ENCODE measurements at regions not wholly inside any gene's neighbourhood (a gene's known extent, or its start where the extent isn't known, plus 50 kb on each side); places are given as distances from the start of the nearest gene placed in this dataset.

GRCh38 chr11:70853068-70853769, 399.2 kb downstream of the SHANK2 start:
- H3K9me3 ChIP-seq (ENCODE audit: control insufficient read depth, insufficient read depth, low read depth, low read length): no peaks in the 10 kb centered on the region
- no peak overlapping the region for H3K4me3 ChIP-seq (ENCODE audit: low read depth, low read length)
- no peak overlapping the region for H3K9ac ChIP-seq (ENCODE audit: low read length)
- H3K27ac ChIP-seq (ENCODE audit: low read depth, low read length): no peak overlapping the region
- H3K36me3 ChIP-seq (ENCODE audit: control insufficient read depth, insufficient read depth, low read length): no peaks in the 10 kb centered on the region
- no peaks in the 10 kb centered on the region for H3K4me1 ChIP-seq (ENCODE audit: control insufficient read depth, insufficient read depth, low read length)
- H3K27me3 ChIP-seq (ENCODE audit: control insufficient read depth, insufficient read depth, low read length): no peaks in the 10 kb centered on the region

GRCh38 chr11:70853770-70854108, 398.6 kb downstream of the SHANK2 start:
- H3K36me3 ChIP-seq (ENCODE audit: control insufficient read depth, insufficient read depth, low read length): no peaks in the 10 kb centered on the region
- no peak overlapping the region for H3K4me3 ChIP-seq (ENCODE audit: low read depth, low read length)
- H3K4me1 ChIP-seq (ENCODE audit: control insufficient read depth, insufficient read depth, low read length): no peaks in the 10 kb centered on the region
- H3K27ac ChIP-seq (ENCODE audit: low read depth, low read length): no peak overlapping the region
- H3K27me3 ChIP-seq (ENCODE audit: control insufficient read depth, insufficient read depth, low read length): no peaks in the 10 kb centered on the region
- no peaks in the 10 kb centered on the region for H3K9me3 ChIP-seq (ENCODE audit: control insufficient read depth, insufficient read depth, low read depth, low read length)
- H3K9ac ChIP-seq (ENCODE audit: low read length): no peak overlapping the region

GRCh38 chr11:70854201-70854600, 398.2 kb downstream of the SHANK2 start:
- H3K4me3 ChIP-seq (ENCODE audit: low read depth, low read length): no peak overlapping the region
- no peak overlapping the region for H3K27ac ChIP-seq (ENCODE audit: low read depth, low read length)
- no peak overlapping the region for H3K9ac ChIP-seq (ENCODE audit: low read length)
- no peaks in the 10 kb centered on the region for H3K36me3 ChIP-seq (ENCODE audit: control insufficient read depth, insufficient read depth, low read length)
- H3K4me1 ChIP-seq (ENCODE audit: control insufficient read depth, insufficient read depth, low read length): no peaks in the 10 kb centered on the region
- no peaks in the 10 kb centered on the region for H3K27me3 ChIP-seq (ENCODE audit: control insufficient read depth, insufficient read depth, low read length)
- no peaks in the 10 kb centered on the region for H3K9me3 ChIP-seq (ENCODE audit: control insufficient read depth, insufficient read depth, low read depth, low read length)

- Histone ChIP-seq H3K27ac (ENCODE audit: low read depth, low read length) (no peak overlapping the region), H3K9ac (ENCODE audit: low read length) (no peak overlapping the region), H3K4me1 (ENCODE audit: control insufficient read depth, insufficient read depth, low read length) (no peaks in the 10 kb centered on the region), H3K36me3 (ENCODE audit: control insufficient read depth, insufficient read depth, low read length) (no peaks in the 10 kb centered on the region), H3K9me3 (ENCODE audit: control insufficient read depth, insufficient read depth, low read depth, low read length) (no peaks in the 10 kb centered on the region), H3K4me3 (ENCODE audit: low read depth, low read length) (no peak overlapping the region), H3K27me3 (ENCODE audit: control insufficient read depth, insufficient read depth, low read length) (no peaks in the 10 kb centered on the region)
These were observed 397.3 kb downstream of the SHANK2 start for GRCh38 chr11:70854901-70855556.

- Histone ChIP-seq H3K9me3 (ENCODE audit: control insufficient read depth, insufficient read depth, low read depth, low read length) (no peaks in the 10 kb centered on the region), H3K27ac (ENCODE audit: low read depth, low read length) (no peak overlapping the region), H3K27me3 (ENCODE audit: control insufficient read depth, insufficient read depth, low read length) (no peaks in the 10 kb centered on the region), H3K4me1 (ENCODE audit: control insufficient read depth, insufficient read depth, low read length) (no peaks in the 10 kb centered on the region), H3K36me3 (ENCODE audit: control insufficient read depth, insufficient read depth, low read length) (no peaks in the 10 kb centered on the region), H3K4me3 (ENCODE audit: low read depth, low read length) (no peak overlapping the region), H3K9ac (ENCODE audit: low read length) (no peak overlapping the region)
These were observed 394.5 kb downstream of the SHANK2 start for GRCh38 chr11:70857894-70858293.

- no peak overlapping the region for H3K9ac ChIP-seq (ENCODE audit: low read length)
- no peaks in the 10 kb centered on the region for H3K9me3 ChIP-seq (ENCODE audit: control insufficient read depth, insufficient read depth, low read depth, low read length)
- no peaks in the 10 kb centered on the region for H3K4me1 ChIP-seq (ENCODE audit: control insufficient read depth, insufficient read depth, low read length)
- no peak overlapping the region for H3K27ac ChIP-seq (ENCODE audit: low read depth, low read length)
- H3K27me3 ChIP-seq (ENCODE audit: control insufficient read depth, insufficient read depth, low read length): no peaks in the 10 kb centered on the region
- no peak overlapping the region for H3K4me3 ChIP-seq (ENCODE audit: low read depth, low read length)
- no peaks in the 10 kb centered on the region for H3K36me3 ChIP-seq (ENCODE audit: control insufficient read depth, insufficient read depth, low read length)
These were observed 393.2 kb downstream of the SHANK2 start for GRCh38 chr11:70859180-70859579.

- no peaks in the 10 kb centered on the region for H3K4me1 ChIP-seq (ENCODE audit: control insufficient read depth, insufficient read depth, low read length)
- no peaks in the 10 kb centered on the region for H3K27me3 ChIP-seq (ENCODE audit: control insufficient read depth, insufficient read depth, low read length)
- H3K27ac ChIP-seq (ENCODE audit: low read depth, low read length): no peak overlapping the region
- no peaks in the 10 kb centered on the region for H3K9me3 ChIP-seq (ENCODE audit: control insufficient read depth, insufficient read depth, low read depth, low read length)
- no peak overlapping the region for H3K4me3 ChIP-seq (ENCODE audit: low read depth, low read length)
- H3K9ac ChIP-seq (ENCODE audit: low read length): no peak overlapping the region
- H3K36me3 ChIP-seq (ENCODE audit: control insufficient read depth, insufficient read depth, low read length): no peaks in the 10 kb centered on the region
These were observed 391.5 kb downstream of the SHANK2 start for GRCh38 chr11:70860888-70861287.

- Histone ChIP-seq H3K27me3 (ENCODE audit: control insufficient read depth, insufficient read depth, low read length) (no peaks in the 10 kb centered on the region), H3K9me3 (ENCODE audit: control insufficient read depth, insufficient read depth, low read depth, low read length) (no peaks in the 10 kb centered on the region), H3K27ac (ENCODE audit: low read depth, low read length) (no peak overlapping the region), H3K9ac (ENCODE audit: low read length) (no peak overlapping the region), H3K36me3 (ENCODE audit: control insufficient read depth, insufficient read depth, low read length) (no peaks in the 10 kb centered on the region), H3K4me1 (ENCODE audit: control insufficient read depth, insufficient read depth, low read length) (no peaks in the 10 kb centered on the region), H3K4me3 (ENCODE audit: low read depth, low read length) (no peak overlapping the region)
These were observed 390.8 kb downstream of the SHANK2 start for GRCh38 chr11:70861559-70861958.

- H3K27ac ChIP-seq (ENCODE audit: low read depth, low read length): no peak overlapping the region
- no peak overlapping the region for H3K4me3 ChIP-seq (ENCODE audit: low read depth, low read length)
- H3K9ac ChIP-seq (ENCODE audit: low read length): no peak overlapping the region
- no peaks in the 10 kb centered on the region for H3K9me3 ChIP-seq (ENCODE audit: control insufficient read depth, insufficient read depth, low read depth, low read length)
- H3K36me3 ChIP-seq (ENCODE audit: control insufficient read depth, insufficient read depth, low read length): no peaks in the 10 kb centered on the region
- H3K27me3 ChIP-seq (ENCODE audit: control insufficient read depth, insufficient read depth, low read length): no peaks in the 10 kb centered on the region
- no peaks in the 10 kb centered on the region for H3K4me1 ChIP-seq (ENCODE audit: control insufficient read depth, insufficient read depth, low read length)
These were observed 390.3 kb downstream of the SHANK2 start for GRCh38 chr11:70862093-70862492.

- H3K4me3 ChIP-seq (ENCODE audit: low read depth, low read length): no peak overlapping the region
- H3K4me1 ChIP-seq (ENCODE audit: control insufficient read depth, insufficient read depth, low read length): no peaks in the 10 kb centered on the region
- H3K27ac ChIP-seq (ENCODE audit: low read depth, low read length): no peak overlapping the region
- H3K9ac ChIP-seq (ENCODE audit: low read length): no peak overlapping the region
- H3K36me3 ChIP-seq (ENCODE audit: control insufficient read depth, insufficient read depth, low read length): no peaks in the 10 kb centered on the region
- H3K27me3 ChIP-seq (ENCODE audit: control insufficient read depth, insufficient read depth, low read length): no peaks in the 10 kb centered on the region
- no peaks in the 10 kb centered on the region for H3K9me3 ChIP-seq (ENCODE audit: control insufficient read depth, insufficient read depth, low read depth, low read length)
These were observed 389.2 kb downstream of the SHANK2 start for GRCh38 chr11:70863186-70863585.

GRCh38 chr11:70863993-70864392, 388.4 kb downstream of the SHANK2 start:
- no peaks in the 10 kb centered on the region for H3K27me3 ChIP-seq (ENCODE audit: control insufficient read depth, insufficient read depth, low read length)
- H3K9me3 ChIP-seq (ENCODE audit: control insufficient read depth, insufficient read depth, low read depth, low read length): no peaks in the 10 kb centered on the region
- no peak overlapping the region for H3K27ac ChIP-seq (ENCODE audit: low read depth, low read length)

More at GRCh38 chr11:70863993-70864392, 388.4 kb downstream of the SHANK2 start:
- Histone ChIP-seq H3K9ac (ENCODE audit: low read length) (no peak overlapping the region), H3K36me3 (ENCODE audit: control insufficient read depth, insufficient read depth, low read length) (no peaks in the 10 kb centered on the region), H3K4me1 (ENCODE audit: control insufficient read depth, insufficient read depth, low read length) (no peaks in the 10 kb centered on the region), H3K4me3 (ENCODE audit: low read depth, low read length) (no peak overlapping the region)

Data from HUES6 (cell line).